ENCODE measurements at regions not wholly inside any gene's neighbourhood (a gene's known extent, or its start where the extent isn't known, plus 50 kb on each side); places are given as distances from the start of the nearest gene placed in this dataset.

GRCh38 chr15:69825941-69826818, 271.5 kb downstream of the TLE3 start:
- DNase-seq: no peak

GRCh38 chr15:69826819-69827175, 270.9 kb downstream of the TLE3 start:
- no peak for DNase-seq

- DNase-seq: no peak
Observed at GRCh38 chr15:69827751-69828150, 270.0 kb downstream of the TLE3 start.

GRCh38 chr15:69828181-69828828, 269.4 kb downstream of the TLE3 start:
- DNase-seq: no peak

GRCh38 chr15:69829974-69830373, 267.7 kb downstream of the TLE3 start:
- DNase-seq: no peak

GRCh38 chr15:69830430-69830829, 267.3 kb downstream of the TLE3 start:
- DNase-seq: no peak

GRCh38 chr15:69830876-69831275, 266.8 kb downstream of the TLE3 start:
- DNase-seq: no peak

GRCh38 chr15:69834267-69834666, 263.4 kb downstream of the TLE3 start:
- no peak for DNase-seq

GRCh38 chr15:69834761-69835160, 263.0 kb downstream of the TLE3 start:
- DNase-seq: no peak

GRCh38 chr15:69836048-69836447, 261.7 kb downstream of the TLE3 start:
- DNase-seq: no peak

- DNase-seq: no peak
Observed at GRCh38 chr15:69836526-69837230, 261.0 kb downstream of the TLE3 start.

GRCh38 chr15:69838338-69838737, 259.4 kb downstream of the TLE3 start:
- no peak for DNase-seq

- no peak for DNase-seq
Observed at GRCh38 chr15:69838994-69839393, 258.7 kb downstream of the TLE3 start.

- DNase-seq: no peak
Observed at GRCh38 chr15:69841113-69841828, 256.4 kb downstream of the TLE3 start.

GRCh38 chr15:69842851-69843250, 254.9 kb downstream of the TLE3 start:
- DNase-seq: no peak

GRCh38 chr15:69843276-69843899, 254.3 kb downstream of the TLE3 start:
- DNase-seq: no peak

GRCh38 chr15:69843900-69844304, 253.8 kb downstream of the TLE3 start:
- no peak for DNase-seq

GRCh38 chr15:69845159-69845558, 252.6 kb downstream of the TLE3 start:
- no peak for DNase-seq

GRCh38 chr15:69847625-69848024, 250.1 kb downstream of the TLE3 start:
- DNase-seq: no peak

- no peak for DNase-seq
Observed at GRCh38 chr15:69848096-69848495, 249.6 kb downstream of the TLE3 start.

- DNase-seq: no peak
Observed at GRCh38 chr15:69848551-69849231, 249.0 kb downstream of the TLE3 start.

- DNase-seq: no peak
Observed at GRCh38 chr15:69849232-69849610, 248.5 kb downstream of the TLE3 start.

Data from NCI-H1436 treated with DMSO at 0.1 percent for 48 hours (cell line).